ENCODE measurements at regions not wholly inside any gene's neighbourhood (a gene's known extent, or its start where the extent isn't known, plus 50 kb on each side); places are given as distances from the start of the nearest gene placed in this dataset.

DNA sequence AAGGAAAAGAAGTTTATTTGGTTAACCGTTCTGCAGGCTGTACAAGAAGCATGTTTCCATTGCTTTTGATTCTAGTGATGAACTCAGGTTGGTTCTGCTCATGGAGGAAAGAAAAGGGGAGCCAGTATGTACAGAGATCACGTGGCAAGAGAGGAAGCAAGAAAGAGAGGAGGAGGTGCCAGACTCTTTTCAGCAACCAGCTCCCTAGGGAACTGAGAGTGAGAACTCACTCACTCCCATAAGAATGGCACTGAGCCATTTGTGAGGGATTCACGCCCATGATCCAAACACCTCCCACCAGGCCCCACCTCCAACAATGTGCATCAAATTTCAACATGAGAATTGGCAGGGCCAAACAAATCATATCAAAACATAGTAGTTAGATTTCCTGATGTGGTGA lies 649.1 kb downstream of the EPM2A start:
- H3K9ac ChIP-seq (ENCODE audit: insufficient read depth, low read depth, low read length) = no peak overlapping the region
- no peak for ATAC-seq
- H3K79me2 ChIP-seq (ENCODE audit: insufficient read depth, low read length) = no peaks in the 10 kb centered on the region
- in situ Hi-C loops (cut with HindIII; ENCODE audit: extremely low pct_ligation_motif_present, low pct_unique_long_range_greater_than_20kb) = no loop called here
- no peaks in the 10 kb centered on the region for H3K9me3 ChIP-seq (ENCODE audit: low read length)
- intact Hi-C loops (cut with micrococcal nuclease; ENCODE audit: unreplicated experiment) = no loop called here
- H4K20me1 ChIP-seq (ENCODE audit: insufficient read depth, low read length) = no peaks in the 10 kb centered on the region
- POLR2A ChIA-PET = no interaction called here
- H3K27me3 ChIP-seq (ENCODE audit: control insufficient read depth in 1 of 2, insufficient read depth in 2 of 2, low read length in 2 of 2) = no peaks in the 10 kb centered on the region
- CTCF ChIA-PET (ENCODE audit: low intra/inter-chr PET ratio, low total read pairs) = no interaction called here
- peaks cover 10% of the 10 kb centered on the region for H3K4me1 ChIP-seq (ENCODE audit: insufficient read depth, low read length)
- no peak overlapping the region for H3K4me3 ChIP-seq (replicated peaks in 1 of 3; ENCODE audit: insufficient read depth in 1 of 3, low read depth in 2 of 3, low read length in 3 of 3)
- DNase-seq (ENCODE audit: low spot score) = no peak
- no peak overlapping the region for H3K4me2 ChIP-seq (ENCODE audit: low read depth, low read length)
- no TSS peak for BruUV-seq (replicated peaks)
- TF ChIP-seq KDM4B (CRISPR knock-in tag; IDR thresholded peaks at IDR 0.05) (no peak), RAD21 (CRISPR knock-in tag; IDR thresholded peaks at IDR 0.05) (no peak), ZNF256 (CRISPR knock-in tag; conservative IDR thresholded peaks at IDR 0.05) (no peak), ZNF17 (CRISPR knock-in tag; IDR thresholded peaks at IDR 0.05) (no peak), MEF2D (CRISPR knock-in tag; IDR thresholded peaks at IDR 0.05) (no peak), CEBPG (CRISPR knock-in tag; IDR thresholded peaks at IDR 0.05) (no peak), ZNF496 (CRISPR knock-in tag; IDR thresholded peaks at IDR 0.05; ENCODE audit: insufficient replicate concordance) (no peak), TBL1XR1 (IDR thresholded peaks at IDR 0.05; ENCODE audit: borderline replicate concordance, low read length, partially characterized antibody) (no peak), HDAC2 (CRISPR knock-in tag; IDR thresholded peaks at IDR 0.05) (no peak), ZNF101 (CRISPR knock-in tag; IDR thresholded peaks at IDR 0.05; ENCODE audit: borderline replicate concordance, low read depth) (no peak), KLF9 (CRISPR knock-in tag; IDR thresholded peaks at IDR 0.05; ENCODE audit: low read depth) (no peak), TCF12 (IDR thresholded peaks at IDR 0.05) (no peak), TCF12 (CRISPR knock-in tag; IDR thresholded peaks at IDR 0.05) (no peak), ZNF382 (CRISPR knock-in tag; IDR thresholded peaks at IDR 0.05; ENCODE audit: borderline replicate concordance) (no peak)
- TF ChIP-seq, protein P1, sequence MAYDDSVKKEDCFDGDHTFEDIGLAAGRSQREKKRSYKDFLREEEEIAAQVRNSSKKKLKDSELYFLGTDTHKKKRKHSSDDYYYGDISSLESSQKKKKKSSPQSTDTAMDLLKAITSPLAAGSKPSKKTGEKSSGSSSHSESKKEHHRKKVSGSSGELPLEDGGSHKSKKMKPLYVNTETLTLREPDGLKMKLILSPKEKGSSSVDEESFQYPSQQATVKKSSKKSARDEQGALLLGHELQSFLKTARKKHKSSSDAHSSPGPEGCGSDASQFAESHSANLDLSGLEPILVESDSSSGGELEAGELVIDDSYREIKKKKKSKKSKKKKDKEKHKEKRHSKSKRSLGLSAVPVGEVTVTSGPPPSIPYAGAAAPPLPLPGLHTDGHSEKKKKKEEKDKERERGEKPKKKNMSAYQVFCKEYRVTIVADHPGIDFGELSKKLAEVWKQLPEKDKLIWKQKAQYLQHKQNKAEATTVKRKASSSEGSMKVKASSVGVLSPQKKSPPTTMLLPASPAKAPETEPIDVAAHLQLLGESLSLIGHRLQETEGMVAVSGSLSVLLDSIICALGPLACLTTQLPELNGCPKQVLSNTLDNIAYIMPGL (CRISPR knock-in tag; IDR thresholded peaks at IDR 0.05; ENCODE audit: borderline replicate concordance in 1 of 2, low read depth in 1 of 2) = no peak
- TF ChIP-seq, protein P2, sequence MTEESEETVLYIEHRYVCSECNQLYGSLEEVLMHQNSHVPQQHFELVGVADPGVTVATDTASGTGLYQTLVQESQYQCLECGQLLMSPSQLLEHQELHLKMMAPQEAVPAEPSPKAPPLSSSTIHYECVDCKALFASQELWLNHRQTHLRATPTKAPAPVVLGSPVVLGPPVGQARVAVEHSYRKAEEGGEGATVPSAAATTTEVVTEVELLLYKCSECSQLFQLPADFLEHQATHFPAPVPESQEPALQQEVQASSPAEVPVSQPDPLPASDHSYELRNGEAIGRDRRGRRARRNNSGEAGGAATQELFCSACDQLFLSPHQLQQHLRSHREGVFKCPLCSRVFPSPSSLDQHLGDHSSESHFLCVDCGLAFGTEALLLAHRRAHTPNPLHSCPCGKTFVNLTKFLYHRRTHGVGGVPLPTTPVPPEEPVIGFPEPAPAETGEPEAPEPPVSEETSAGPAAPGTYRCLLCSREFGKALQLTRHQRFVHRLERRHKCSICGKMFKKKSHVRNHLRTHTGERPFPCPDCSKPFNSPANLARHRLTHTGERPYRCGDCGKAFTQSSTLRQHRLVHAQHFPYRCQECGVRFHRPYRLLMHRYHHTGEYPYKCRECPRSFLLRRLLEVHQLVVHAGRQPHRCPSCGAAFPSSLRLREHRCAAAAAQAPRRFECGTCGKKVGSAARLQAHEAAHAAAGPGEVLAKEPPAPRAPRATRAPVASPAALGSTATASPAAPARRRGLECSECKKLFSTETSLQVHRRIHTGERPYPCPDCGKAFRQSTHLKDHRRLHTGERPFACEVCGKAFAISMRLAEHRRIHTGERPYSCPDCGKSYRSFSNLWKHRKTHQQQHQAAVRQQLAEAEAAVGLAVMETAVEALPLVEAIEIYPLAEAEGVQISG (CRISPR knock-in tag; IDR thresholded peaks at IDR 0.05) = no peak
- TF ChIP-seq, protein P3, sequence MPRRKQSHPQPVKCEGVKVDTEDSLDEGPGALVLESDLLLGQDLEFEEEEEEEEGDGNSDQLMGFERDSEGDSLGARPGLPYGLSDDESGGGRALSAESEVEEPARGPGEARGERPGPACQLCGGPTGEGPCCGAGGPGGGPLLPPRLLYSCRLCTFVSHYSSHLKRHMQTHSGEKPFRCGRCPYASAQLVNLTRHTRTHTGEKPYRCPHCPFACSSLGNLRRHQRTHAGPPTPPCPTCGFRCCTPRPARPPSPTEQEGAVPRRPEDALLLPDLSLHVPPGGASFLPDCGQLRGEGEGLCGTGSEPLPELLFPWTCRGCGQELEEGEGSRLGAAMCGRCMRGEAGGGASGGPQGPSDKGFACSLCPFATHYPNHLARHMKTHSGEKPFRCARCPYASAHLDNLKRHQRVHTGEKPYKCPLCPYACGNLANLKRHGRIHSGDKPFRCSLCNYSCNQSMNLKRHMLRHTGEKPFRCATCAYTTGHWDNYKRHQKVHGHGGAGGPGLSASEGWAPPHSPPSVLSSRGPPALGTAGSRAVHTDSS (CRISPR knock-in tag; conservative IDR thresholded peaks at IDR 0.05) = no peak
- FAIRE-seq = no peak
- H3K36me3 ChIP-seq (replicated peaks in 1 of 2; ENCODE audit: control insufficient read depth in 1 of 2, insufficient read depth in 2 of 2, low read length in 2 of 2) = no peaks in the 10 kb centered on the region
- 9% methylated on average over 3 of the region's 3 CpGs for WGBS (ENCODE audit: low lambda C conversion rate)
- no peak overlapping the region for H3K27ac ChIP-seq (ENCODE audit: extremely low read length, insufficient read depth, low read length)
- H2AFZ ChIP-seq (ENCODE audit: low read length) = no peak overlapping the region

Data from HepG2 (cell line).